GOT3 (cell line): ENCODE measurements at regions not wholly inside any gene's neighbourhood (a gene's known extent, or its start where the extent isn't known, plus 50 kb on each side); places are given as distances from the start of the nearest gene placed in this dataset.

Experiments
- DNase-seq: peaks from one replicate; lab custom pipeline; 2025; ENCODE audit warnings: mixed read lengths; lab: John Stamatoyannopoulos, UW

DNA sequence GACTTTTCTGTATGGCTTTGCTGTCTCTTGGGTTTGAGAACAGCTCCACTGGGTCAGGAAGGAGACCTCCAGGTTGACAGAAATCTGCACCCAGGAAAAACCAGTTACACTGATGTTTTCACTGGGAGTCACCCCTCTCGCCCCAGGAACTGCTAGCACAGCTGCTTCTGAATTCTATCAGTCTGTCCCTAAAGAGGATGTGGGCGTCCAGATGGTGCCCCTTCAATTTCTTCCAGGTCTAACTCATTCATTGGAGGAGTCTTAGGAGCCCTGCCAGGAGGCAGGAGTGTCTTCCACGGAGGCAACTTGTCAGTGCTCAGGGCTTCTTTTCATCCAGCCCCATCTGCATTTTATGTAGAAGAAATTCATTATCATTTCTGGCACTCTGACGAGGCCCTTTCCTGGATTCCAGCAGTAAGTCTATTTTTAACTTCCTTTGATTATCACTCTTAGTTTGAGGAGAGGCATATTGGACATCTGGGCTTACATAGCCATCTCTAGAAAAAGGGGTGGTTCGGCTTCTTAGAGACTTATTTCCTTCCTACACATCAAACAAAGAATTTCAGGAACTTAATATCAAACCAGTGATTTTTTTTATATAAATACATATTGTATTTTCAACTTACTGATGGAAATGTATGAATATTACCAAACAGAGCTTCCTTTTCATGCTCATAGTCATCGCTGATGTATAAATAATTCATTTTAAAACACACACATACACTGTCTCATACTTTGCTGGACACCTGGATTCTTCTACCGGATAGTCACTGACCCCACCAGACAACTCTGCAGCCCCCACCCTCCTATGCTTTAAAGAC lies 148.8 kb downstream of the IRX2 start:
- no peak for DNase-seq

DNA sequence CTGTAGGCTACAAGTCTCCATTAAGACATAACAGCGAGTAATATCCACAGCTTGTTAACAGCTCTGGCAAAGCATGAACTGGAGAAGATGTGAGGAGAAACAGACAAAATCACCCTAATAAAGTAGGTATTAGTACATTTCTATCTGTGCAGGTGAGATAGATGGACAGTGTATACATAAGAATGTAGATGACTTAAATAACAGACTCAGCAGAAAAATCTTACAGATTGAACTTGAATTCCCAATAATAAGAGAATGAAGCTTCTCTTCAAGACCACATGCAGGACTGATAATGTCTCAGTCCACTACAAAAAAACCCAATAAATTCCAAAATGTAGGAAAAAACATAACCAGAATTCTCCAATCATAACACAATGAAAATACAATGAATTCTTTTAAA lies 153.0 kb downstream of the IRX2 start:
- no peak for DNase-seq

DNA sequence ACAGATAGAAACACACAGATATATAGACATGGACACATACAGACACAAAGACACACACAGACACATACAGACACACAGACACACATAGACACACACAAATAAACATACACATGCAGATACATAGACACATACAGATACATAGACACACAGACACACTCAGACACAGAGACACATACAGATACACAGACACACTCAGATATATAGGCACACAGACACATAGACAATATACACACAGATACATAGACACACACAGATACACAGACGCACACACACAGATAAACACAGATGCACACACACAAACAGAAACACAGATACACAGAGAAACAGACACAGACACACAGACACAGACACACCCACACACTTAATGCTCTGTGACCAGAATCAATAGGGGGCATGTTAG lies 156.8 kb downstream of the IRX2 start:
- DNase-seq, result no peak

DNA sequence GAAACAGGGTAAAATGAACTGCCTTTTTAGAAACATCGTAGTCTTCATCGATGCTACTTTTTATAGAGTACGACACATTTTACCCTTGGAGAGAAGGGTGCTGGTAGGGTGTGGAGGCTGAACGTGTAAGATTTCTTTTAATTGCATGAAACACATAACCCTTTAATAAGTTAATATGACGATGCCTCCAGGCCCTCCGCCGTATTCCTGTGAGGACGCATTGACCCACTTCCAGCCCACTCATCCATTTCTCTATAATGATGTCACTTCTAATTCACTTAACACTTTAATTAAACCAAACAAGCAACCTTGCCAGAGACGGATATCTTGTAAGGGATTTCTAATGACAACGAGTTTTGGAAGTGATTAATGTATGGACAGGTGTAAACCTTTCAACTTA lies 158.7 kb downstream of the IRX2 start:
- no peak for DNase-seq

DNA sequence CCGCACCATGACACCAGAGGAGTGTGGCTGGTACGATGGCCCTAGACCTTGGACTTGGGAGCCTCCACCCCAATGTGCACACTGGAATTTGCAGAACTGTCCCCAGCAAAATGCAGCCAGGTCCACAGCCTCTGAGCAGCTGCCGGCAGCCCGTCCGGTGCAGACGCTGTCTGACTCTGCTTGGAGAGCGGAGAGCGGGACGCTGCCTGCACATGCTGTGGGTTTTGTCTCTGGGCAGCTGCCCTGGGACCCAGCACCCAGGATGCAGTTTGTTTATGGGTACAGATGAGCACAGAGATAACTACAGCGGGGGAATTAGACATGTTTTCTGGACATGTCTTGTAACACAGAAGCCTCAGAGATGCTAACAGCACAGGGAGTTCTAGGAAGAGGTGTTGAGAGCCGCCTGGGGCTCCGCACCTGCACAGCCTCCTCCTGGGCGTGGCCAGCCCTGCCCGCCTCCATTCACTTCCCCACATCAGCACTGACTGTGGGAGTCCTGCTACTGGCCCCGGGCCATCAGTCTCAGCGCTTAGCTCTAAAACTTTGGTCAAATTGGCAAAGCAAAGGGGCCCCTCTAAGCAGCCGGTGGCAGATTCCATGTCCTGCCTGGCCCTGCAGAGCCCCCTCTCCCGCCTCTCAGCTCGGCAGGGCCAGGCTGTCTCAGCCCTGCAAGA lies 159.6 kb downstream of the IRX2 start:
- no peak for DNase-seq

DNA sequence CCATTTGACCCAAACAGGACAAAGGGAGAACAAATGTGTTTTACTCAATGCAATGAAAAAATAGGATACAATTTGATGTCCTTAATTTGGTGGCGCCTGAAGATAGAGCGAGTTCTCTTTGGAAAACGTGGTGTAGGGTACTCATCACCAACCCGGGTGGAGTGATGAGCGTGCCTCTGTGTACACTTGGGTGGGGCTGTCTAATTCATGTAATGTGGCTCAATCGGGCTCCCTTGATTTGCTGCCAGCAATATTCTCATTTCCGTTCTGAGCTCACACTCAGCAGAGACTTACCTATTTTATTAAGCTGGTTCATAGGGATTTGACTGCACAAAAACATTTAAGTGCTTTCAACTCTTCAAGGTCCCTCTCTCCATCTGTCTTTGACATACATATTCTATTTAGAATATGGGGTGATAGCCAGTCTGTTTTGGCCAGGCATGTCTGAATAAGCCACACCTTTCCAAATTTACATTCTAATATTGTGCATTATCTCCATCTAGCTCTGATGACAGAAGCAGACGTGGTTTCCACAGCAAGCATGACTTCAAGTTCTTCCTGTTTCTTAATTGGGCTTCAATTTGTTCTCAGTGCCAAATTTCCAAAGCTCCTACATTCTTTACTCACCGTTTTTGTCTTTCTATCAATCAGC lies 162.5 kb downstream of the IRX2 start:
- no peak for DNase-seq

DNA sequence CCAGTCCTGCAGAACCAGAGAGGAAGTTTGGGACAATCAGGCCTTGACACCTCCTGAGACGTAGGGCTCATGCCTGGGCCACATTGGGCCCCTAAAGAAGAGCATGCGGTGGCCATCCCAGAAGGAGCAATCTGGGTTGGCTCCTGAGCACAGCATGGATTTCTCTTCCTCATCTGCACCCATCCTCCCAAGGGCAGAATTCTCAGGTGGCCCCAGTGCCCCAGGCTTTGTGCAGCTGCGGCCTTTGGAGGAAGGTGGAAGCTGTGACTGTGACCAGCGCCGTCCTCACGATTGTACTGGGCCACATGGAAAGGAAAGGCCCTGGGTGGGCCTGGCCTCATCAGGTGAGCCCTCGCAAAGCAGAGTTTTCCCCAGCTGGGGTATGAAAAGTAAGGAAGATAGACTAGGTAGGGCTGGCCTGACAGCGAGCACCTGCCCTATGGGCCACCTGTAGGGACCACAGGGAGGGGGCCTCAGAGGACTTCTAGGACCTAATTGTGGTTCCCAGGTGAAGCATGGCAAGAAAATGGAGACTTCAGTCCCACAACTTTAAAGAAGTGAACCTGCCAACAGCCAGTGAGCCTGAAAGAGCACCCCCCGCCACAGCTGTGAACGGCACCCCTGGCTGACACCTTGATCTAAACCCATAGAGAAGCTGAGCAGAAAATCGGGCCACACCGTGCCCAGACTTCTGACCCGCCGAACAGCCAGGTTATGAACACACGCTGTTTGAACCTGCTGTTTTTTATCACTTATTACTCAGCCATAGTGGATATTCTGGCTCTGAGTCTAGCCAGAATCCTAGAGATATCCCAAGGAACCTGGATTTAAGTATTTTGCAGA lies 164.1 kb downstream of the IRX2 start:
- DNase-seq, result no peak

DNA sequence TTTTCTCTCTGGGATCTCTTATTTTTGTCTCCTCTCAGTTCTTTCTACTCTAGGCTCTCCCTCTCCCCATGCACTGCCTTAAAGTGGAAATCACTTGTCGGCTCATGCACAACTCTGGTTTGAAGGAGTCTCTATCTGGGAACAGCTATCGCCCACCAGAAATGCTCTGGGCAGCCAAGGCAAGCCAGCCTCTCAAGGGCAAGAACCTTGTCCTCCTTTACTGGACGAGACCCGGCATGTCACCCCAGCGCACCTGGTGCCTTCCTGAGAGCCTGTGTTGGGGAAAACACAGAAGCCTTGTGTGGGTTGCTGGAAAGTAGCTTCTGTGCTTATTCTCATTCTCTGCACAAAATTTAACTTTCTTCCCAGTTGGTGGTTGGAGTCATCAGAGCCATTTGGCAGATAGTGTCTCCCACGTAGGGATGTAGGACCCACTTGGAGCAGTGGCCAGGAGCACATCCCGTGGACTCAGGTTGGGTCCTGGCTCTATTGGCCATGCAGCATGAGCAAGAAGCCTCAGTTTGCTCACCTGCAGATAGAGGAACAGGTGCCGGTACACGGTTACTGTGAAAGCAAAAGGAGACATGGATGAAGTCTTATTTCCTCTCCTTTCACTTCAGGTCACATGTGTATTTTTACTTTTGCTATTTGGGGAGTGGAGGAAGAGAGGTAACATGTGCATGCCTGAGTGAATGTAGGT lies 165.3 kb downstream of the IRX2 start:
- DNase-seq, result no peak

DNA sequence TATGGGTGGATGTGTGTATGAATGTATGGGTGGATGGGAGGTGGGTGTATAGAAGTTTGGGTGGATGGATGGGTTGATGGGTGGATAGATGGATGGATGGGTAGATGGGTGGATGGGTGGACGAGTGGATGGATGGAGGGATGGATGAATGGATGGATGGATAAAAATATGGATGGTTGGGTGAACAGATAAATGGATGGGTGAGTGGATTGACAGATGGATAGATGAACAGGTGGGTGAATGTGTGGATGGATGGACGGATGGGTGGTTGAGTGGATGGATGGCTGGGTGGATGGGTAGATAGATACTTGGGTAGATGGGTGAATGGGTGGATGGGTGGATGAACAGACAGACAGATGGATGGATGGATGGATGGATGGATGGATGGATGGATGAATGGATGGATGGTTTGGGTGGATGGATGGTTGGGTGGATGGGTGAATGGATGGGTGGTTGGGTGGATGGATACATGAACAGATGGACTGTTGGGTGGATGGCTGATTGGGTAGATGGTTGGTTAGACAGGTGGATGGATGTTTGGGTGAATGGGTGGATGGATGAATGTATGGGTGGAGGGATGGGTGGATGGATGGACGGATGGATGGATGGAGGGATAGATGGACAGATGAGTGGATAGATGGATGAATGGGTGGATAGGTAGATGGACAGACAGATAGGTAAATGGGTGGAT lies 166.8 kb downstream of the IRX2 start:
- no peak for DNase-seq

DNA sequence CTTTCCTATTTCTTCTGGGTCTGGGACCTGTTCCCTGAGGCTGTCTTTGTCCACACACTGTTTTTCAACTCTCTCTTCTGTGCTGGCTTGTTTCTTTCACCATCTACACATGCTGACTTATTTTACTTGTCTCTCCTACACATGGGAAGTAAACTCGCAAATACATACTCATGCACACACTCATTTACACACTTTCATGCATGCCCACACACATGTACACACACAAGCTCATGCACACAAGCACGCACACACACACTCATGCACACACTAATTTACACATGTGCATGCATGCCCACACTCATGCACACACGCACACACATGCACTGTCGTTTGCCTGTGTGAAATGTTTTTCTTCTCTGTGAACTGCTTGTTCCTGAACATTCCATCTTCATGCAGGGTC lies 169.0 kb downstream of the IRX2 start:
- no peak for DNase-seq

DNA sequence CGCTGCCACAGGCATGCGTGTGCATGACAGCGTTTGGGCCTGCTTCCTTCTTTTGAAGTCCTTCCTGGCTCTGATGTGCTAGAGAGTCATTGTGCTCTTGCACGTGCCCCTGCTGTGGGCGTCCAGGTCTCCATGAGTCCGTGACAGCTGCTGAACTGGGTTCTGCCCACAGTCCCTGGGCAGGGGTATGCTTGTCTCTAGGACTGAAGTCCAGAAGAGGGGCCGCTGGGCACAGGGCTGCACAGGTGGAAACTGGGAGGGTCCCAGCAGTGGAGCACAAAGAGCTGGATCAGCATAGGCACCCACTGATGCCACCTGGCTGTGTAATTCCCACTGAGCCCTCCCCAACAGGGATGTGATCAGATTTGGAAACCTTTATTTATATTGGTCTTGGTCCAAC lies 169.4 kb downstream of the IRX2 start:
- DNase-seq, result no peak

DNA sequence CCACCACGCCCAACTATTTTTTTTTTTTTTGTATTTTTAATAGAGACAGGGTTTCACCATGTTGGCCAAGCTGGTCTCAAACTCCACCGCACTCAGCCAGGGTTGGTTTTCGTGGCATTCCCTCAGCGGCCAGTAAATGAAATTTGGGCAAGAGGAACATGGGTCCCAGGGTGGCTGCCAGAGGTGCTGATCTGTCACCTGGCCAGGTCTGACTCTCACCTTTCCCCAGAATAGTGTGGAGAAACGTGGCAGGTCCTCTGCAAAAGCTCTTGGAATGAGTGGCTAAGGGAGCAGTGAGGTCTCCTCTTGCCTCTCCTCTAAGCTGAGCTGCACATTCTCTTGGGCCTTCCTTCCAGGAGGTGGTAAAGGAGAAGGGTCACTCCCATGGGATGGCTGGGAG lies 170.1 kb downstream of the IRX2 start:
- no peak for DNase-seq

DNA sequence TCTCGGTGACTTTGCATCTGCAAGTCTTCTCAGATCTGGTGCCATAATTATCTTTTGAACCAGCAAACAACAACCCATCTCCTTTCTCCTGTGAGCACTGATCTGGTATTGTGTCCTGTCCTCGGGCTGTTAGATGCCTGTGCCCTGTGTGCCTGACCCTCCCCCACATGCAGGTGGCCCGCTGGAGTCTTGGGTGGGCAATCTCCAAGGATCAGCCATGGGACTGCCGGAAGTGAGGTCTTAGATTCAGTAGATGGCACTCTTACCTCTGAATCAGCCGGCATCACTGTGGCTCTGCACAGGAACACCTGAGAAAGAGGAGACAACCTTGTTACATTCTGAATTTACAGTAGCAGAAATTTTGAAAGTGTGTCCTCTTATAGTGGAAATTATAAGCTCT lies 172.4 kb downstream of the IRX2 start:
- DNase-seq, result no peak

DNA sequence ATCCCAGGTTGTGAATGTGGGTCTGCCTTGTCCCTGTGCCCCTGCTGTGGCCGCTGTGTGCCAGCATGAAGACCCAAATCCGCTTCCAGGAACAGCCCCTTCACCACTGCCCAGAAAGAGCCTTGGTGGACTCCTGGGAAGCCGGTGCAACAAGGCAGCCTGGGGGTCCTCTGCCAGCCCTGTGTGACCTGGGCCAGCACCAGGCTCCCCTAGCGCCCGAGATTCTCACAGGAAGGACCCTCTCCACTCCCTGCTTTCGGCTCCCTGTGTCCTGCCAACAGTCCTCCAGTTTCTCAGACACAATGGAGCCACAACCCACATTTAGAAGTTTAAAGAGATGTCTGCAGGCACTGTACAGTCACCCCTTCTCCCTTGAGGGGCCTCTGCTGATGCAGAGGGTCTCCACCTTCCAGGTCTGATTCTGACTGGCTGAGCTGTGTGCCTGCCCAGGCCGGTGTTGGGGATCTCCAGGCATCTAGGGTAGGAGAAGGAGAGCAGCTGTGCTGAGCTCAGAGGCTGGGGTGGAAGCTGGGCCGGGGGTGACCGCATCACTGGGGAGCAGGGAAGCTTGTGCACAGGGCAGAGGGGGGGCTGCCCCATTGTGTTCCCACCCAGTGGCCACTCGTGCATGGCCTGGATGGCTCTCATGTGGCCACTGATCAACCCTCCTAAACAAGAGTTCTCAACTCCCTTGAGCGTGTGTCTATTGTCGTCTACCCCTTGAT lies 174.0 kb downstream of the IRX2 start:
- DNase-seq, result no peak

DNA sequence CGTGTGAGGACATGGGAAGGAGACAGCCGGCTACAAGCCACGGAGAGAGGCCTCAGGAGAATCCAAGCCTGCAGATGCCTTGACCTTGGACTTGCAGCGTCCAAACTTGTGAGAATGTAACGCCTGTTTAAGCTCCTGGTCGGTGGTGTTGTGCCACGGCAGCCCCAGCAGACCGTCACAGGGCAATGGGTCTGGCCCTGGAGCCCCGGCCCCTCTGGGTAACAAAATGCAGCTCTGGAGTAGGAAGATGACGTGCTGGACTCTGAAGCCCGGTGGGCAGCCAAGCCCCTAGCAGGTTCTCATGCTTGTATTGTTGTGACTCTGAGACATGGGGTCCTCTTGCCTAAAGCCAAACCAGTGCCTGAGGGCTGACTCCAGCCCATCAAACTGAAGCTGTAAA lies 174.7 kb downstream of the IRX2 start:
- no peak for DNase-seq

DNA sequence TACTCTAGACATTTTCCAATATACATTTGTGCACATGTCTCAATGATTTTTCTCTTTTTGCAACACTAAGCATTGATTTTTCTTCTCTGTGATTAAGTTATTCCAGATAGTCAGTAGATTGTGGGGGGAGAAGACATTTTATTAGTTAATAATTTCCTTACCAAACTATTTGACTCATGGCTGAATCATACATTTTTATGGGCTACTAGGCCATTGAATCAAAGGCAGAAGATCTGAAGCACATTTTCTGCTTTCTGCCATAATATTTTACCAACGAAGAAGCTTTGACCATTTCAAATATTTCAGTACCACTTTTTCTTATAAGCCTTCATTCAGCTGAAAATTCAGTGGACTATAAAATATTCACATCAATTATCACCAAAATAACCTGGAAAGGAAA lies 175.6 kb downstream of the IRX2 start:
- no peak for DNase-seq

DNA sequence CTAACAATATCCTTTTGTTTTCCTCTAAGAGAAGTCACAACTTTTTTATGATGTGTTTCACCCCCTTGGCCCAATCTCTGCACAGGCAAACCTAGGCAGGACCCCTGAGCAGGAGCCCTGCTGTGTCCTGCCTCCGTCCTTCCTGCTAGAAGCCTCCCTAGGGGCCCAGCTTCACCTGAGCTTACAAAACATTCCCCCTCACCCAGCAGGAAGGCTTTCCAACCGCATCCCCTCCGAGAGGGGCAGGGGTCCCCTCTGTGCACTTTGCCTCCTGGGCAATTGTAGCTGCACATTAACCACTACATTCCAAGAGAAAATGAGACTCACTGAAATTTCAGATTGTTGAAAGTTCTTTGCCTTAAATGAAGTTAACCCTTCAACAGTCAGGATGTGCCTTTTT lies 176.2 kb downstream of the IRX2 start:
- no peak for DNase-seq

DNA sequence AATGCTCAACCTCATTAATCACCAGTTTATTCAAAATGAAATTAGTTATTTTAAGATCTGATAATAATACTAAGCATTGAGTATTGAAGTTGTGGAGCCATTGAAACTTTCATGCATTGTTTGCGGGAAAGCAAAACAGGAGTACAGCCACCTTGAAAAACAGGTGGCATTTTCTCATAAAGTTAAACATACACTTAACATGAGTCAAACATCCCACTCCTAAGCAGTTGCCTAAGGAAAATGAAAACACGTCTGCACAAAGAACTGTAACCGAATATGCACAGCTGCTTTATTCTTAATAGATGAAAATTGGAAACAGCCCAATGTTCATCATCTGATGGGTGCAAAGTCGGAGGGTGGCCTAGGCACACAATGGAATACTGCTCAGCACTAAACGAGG lies 177.3 kb downstream of the IRX2 start:
- DNase-seq, result no peak

DNA sequence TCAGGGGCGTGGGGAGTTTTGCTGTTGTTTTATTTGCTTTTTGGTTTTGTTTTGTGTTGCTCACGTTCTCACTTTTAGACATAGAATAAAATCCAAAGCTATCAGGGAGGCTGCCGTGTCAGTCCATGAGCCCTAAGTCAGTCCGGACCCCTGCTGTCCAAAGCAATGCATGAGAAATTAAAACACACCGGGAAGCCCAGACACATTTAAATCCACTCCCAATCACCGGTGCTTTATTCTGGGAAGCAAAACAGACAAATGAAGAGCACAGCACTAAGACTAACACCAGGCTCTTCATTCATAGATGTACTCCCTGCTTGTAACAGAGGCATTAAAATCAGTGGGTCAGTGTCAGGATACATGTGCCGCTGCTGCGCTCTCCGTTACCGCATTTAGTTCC lies 180.9 kb downstream of the IRX2 start:
- no peak for DNase-seq

DNA sequence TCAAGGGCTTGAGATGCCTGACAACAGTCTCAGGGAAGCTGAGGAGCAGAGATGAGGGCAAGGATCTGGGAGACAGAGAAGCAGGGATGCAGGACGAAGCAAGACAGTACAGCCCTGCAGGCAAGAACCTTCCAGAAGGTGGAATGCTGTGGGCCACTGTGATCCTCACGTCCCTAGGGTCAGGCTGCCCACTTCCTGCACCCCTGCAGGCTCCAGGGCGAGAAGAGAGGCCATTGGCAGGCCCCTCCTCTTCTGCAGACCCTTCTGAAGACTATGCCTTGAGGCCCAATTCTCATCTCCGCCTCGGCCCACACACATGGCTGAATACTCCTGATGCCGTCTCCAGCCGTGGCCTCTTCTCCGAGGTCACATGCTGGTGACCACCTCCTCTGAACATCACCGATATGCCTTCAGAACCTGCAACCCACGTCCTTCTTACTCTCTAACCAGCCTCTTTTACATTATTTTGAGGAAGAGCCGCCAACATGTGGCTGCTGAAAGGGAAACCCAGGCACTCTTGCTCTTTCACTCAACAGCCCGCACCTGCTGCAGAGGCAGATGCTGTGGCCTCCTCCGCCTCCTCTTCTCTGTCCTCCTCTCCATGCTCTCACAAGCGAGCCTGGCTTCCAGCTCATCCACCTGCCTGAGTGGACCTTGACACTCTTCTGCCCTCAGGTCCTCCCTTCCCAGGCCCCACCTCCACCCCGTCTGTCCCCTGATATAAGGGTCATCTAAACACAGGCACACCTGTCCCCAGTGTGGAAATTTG lies 181.5 kb downstream of the IRX2 start:
- DNase-seq, result no peak
